MCF 10A (cell line): ENCODE measurements at regions not wholly inside any gene's neighbourhood (a gene's known extent, or its start where the extent isn't known, plus 50 kb on each side); places are given as distances from the start of the nearest gene placed in this dataset.
A peak's percentile ranks its signal among the peaks of the same experiment; 100 is the strongest.

Experiments
- BruUV-seq: library from RNA; stranded (reverse); fragments of 400-500 nt; replicated peaks from 2 replicates; lab custom pipeline; 2021; lab: Mats Ljungman, UMichigan
- CTCF ChIA-PET: fragments of 300-600 bp; sonication (Branson Sonifier 250); formaldehyde crosslinking; extraction: SDS; loops from one replicate; lab custom pipeline; 2021; ENCODE audit warnings: antibody characterized with exemption, inconsistent platforms; lab: Yijun Ruan, JAX
- POLR2A ChIA-PET: fragments of 300-600, 350-650 bp; sonication (Branson Sonifier 250); formaldehyde crosslinking; extraction: SDS; loops from one replicate; lab custom pipeline; 2020; ENCODE audit warnings: antibody characterized with exemption, inconsistent platforms; lab: Yijun Ruan, JAX
- DNase-seq: peaks from one replicate; pipeline ENCODE4 v3.0.0-alpha.2; 2018; ENCODE audit not compliant: unreplicated experiment
- H3K27ac Mint-ChIP-seq: one replicate; pipeline ENCODE4 v1.8.0; 2022; ENCODE audit warnings: mild to moderate bottlenecking, low read depth, mixed read lengths; ENCODE audit not compliant: unreplicated experiment
- H3K27me3 Mint-ChIP-seq: one replicate; pipeline ENCODE4 v1.8.0; 2022; ENCODE audit warnings: mixed read lengths; ENCODE audit not compliant: insufficient read depth, unreplicated experiment
- H3K36me3 Mint-ChIP-seq: one replicate; pipeline ENCODE4 v1.8.0; 2022; ENCODE audit warnings: mild to moderate bottlenecking, moderate library complexity, mixed read lengths; ENCODE audit not compliant: insufficient read depth, unreplicated experiment
- H3K4me1 Mint-ChIP-seq: one replicate; pipeline ENCODE4 v1.8.0; 2022; ENCODE audit warnings: mixed read lengths; ENCODE audit not compliant: insufficient read depth, unreplicated experiment
- H3K4me3 Mint-ChIP-seq: one replicate; pipeline ENCODE4 v1.8.0; 2022; ENCODE audit warnings: mild to moderate bottlenecking, moderate library complexity, mixed read lengths; ENCODE audit not compliant: unreplicated experiment
- H3K9me3 Mint-ChIP-seq: one replicate; pipeline ENCODE4 v1.8.0; 2022; ENCODE audit warnings: mixed read lengths; ENCODE audit not compliant: unreplicated experiment
- CTCF ChIP-seq: fragments of 200-600 bp; IDR thresholded peaks from one replicate; pipeline ENCODE4 v1.8.0; 2022; ENCODE audit warnings: antibody characterized with exemption, mild to moderate bottlenecking; ENCODE audit not compliant: unreplicated experiment
- intact Hi-C: fragments of 100-400 bp; cut with micrococcal nuclease; formaldehyde crosslinking; loops from 2 replicates; pipeline ENCODE4 v1.14.1; 2022

GRCh38 chr13:40484101-40484800, 182.2 kb downstream of the FOXO1 start:
- no TSS peak for BruUV-seq
- no peak for DNase-seq
- H3K27ac Mint-ChIP-seq, result no peak overlapping the region
- intact Hi-C loops, result no loop called here
- peaks cover 10% of the 10 kb centered on the region for H3K4me1 Mint-ChIP-seq
- no peaks in the 10 kb centered on the region for H3K9me3 Mint-ChIP-seq
- H3K4me3 Mint-ChIP-seq, result no peak overlapping the region
- TF ChIP-seq CTCF, result no peak
- no peaks in the 10 kb centered on the region for H3K27me3 Mint-ChIP-seq
- POLR2A ChIA-PET, result no interaction called here
- CTCF ChIA-PET, result no interaction called here
- no peaks in the 10 kb centered on the region for H3K36me3 Mint-ChIP-seq

- BruUV-seq, result no TSS peak
- ChIA-PET POLR2A (no interaction called here), CTCF (interaction anchor here (0.6 kb wide), 1 partner anchor 465 kb away, joined by 4 read pairs; no protein-coding TSS in a partner anchor)
- no peak for TF ChIP-seq CTCF
- H3K27ac Mint-ChIP-seq, result no peak overlapping the region
- H3K36me3 Mint-ChIP-seq, result peaks cover 4% of the 10 kb centered on the region
- no peak overlapping the region for H3K4me3 Mint-ChIP-seq
- DNase-seq, result peak; percentile 28
- intact Hi-C loops, result no loop called here
- H3K27me3 Mint-ChIP-seq, result no peaks in the 10 kb centered on the region
- peaks cover 11% of the 10 kb centered on the region for H3K4me1 Mint-ChIP-seq
- no peaks in the 10 kb centered on the region for H3K9me3 Mint-ChIP-seq
These were observed 181.5 kb downstream of the FOXO1 start for GRCh38 chr13:40484974-40485373.

DNA sequence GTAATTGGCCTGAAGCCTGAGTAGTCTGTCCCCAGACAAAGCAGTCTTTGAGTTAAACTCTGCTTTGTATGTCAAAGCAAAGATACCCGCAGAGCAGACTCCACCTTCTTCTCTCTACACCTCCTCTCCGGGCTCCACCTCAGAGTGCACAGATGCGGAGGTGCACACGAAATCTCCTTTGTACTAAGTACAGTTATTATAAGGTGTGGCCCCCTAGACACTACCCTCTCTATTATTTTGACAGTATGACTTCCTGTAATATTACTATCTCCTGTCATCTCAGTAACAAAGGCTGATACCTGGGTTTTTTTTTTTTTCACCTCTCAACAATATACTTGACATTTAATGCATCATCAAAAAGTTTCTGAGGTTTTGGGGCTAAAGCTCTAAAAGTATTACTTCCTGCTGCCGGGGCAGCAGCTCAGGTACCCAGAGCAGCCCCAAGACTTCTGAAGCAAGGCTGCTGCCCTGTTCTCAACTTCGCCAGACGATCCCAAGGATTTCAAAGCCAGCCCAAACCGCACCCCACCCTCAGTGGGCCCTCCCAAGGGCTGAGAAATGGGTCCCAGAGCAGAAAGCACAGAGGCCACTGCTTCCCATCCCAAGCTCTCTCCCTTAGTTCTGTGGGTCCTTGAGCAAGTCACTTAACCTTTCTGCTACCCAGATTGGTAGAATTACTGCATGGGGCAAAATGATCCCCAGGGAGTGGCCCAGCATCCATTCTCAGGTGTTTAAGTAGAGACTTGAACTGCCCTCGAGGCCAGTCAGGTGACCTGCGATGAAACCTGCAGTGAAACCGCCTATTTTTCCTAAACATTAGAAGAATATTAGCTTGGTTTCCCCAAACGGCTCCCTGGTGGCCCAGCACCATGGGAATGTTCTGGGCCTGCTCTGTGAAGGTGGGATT, 180.6 kb downstream of the FOXO1 start:
- DNase-seq, result no peak
- Mint-ChIP-seq H3K4me3 (no peak overlapping the region), H3K4me1 (peaks cover 14% of the 10 kb centered on the region), H3K27me3 (no peaks in the 10 kb centered on the region), H3K27ac (no peak overlapping the region), H3K9me3 (no peaks in the 10 kb centered on the region), H3K36me3 (peaks cover 4% of the 10 kb centered on the region)
- CTCF ChIA-PET, result interaction anchor here (0.6 kb wide), 1 partner anchor 466 kb away, joined by 4 read pairs; no protein-coding TSS in a partner anchor
- intact Hi-C loops, result no loop called here
- POLR2A ChIA-PET, result no interaction called here
- no TSS peak for BruUV-seq
- no peak for TF ChIP-seq CTCF

GRCh38 chr13:40486518-40487163, 179.8 kb downstream of the FOXO1 start:
- no TSS peak for BruUV-seq
- Mint-ChIP-seq H3K4me1 (peaks cover 14% of the 10 kb centered on the region), H3K4me3 (no peak overlapping the region), H3K9me3 (no peaks in the 10 kb centered on the region), H3K27ac (no peak overlapping the region), H3K36me3 (peaks cover 4% of the 10 kb centered on the region), H3K27me3 (no peaks in the 10 kb centered on the region)
- no peak for TF ChIP-seq CTCF
- ChIA-PET CTCF (no interaction called here), POLR2A (no interaction called here)
- no peak for DNase-seq
- intact Hi-C loops, result no loop called here
